Amniotic epithelial cell (primary cell): ENCODE measurements at regions not wholly inside any gene's neighbourhood (a gene's known extent, or its start where the extent isn't known, plus 50 kb on each side); places are given as distances from the start of the nearest gene placed in this dataset.
"Not testable (repeated sequence)": the region's sequence is repeated elsewhere in the genome, so short reads cannot be mapped to it uniquely, and the experiment has no call there.

ENCODE experiments used
- DNase-seq: peaks from one replicate; pipeline ENCODE4 v3.0.0-alpha.2; 2010; ENCODE audit warnings: low read depth

DNA sequence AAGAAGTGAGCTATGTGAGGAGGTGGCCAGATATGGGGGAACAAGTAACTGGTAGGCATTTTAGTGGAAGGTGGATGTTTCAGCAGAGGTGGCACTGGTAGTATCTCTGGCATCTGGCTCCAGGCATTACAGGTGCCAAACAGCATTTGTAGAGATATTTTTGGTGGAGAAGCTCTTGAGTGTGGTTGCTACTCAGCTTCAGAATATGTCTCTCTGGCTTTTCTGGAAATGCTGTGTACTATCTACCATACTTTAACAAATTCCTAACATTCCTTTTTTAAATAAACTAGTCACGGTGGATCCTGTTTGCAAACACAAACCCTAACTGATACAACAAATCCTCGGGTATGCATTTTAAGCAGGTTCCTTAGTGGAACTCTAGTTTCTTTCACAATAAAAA, 128.0 kb downstream of the BARX2 start:
- DNase-seq: no peak

DNA sequence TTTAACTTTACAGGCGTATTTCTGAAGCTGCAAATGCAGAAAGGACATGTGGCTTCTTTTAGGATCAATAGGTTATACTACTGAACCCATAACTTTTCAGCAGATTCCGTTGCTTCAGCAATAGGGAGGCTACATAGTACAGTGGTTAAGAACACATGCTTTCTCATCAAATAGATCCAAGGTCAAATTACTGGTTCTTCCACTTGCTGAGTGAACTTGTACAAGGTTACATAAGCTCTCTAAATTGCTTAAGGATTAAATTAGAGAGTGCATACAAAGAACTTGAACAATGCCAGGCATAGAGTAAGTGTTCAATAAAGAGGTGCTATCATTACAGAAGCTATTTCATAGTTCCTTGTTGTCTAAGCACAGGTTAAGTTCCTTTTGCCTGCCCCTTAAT, 129.6 kb downstream of the BARX2 start:
- no peak for DNase-seq

DNA sequence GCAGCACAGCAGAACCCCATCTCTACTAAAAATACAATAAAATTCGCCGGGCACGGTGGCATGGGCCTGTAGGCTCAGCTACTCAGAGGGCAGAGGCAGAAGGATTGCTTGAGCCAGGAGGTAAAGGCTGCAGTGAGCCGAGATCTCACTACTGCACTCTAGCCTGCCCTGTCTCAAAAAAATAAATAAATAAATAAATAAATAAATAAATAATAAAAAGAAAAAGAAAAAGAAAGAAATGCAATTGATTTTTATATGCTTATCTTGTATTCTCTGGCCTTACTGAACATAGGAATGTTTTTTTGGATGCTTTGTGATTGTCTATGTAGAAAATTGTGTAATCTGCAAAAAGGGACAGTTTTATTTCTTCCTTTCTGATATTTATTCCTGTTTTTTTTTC, 132.5 kb downstream of the BARX2 start:
- DNase-seq: no peak

DNA sequence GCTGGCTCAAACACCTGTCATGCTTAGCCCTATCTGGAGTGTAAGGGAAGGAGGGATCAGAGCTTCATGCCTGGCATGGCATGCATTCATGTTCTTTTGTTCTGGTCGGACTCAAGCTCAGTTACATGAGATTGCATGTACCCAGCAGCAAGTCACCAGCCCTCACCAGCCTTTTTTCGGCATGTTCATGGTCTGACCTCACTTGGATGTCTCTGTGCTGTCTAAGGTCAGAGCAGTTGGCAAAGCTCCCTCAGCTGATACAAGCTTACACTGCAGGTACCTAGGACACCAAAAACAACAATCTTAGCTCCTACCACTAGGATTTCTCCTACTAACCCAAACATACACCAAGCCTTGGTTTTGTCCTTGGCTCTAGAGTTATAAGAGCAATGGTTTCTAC, 152.6 kb downstream of the BARX2 start:
- DNase-seq: no peak

DNA sequence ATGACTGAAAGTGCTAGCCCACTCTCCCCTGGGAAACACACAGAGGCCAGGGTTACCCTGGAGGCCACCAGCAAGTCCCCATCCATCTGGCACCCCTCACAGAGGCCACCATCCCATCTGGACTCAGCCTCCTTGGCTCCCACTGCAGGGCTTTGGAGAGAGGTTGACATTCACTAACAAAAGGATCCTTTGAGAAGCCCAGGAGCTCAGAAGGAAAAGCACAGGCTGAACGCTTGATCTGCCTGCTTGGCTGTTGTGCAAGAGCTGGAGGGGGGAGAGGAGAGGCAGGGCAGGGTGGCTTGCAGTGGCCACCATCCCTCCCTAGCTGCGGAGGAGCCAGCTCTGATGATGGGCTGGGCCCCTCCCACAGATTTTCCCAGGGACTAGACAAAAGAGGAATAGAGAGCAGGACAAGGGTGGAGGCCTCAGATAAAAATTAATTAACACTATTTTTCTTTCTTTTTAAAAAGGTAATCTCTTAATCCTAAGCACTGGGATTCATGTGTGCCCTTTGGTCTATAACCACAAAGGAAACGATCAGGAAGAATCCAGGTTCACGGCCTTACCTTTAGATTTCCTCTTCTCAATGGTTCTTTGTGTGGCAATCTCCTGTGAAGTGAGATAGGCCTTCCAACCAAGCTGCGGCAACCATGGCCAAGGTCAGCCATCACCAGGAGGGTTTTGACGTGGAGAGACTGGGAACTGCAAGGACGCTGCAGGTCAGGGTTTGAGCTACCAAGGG, 154.7 kb downstream of the BARX2 start:
- DNase-seq: no peak

DNA sequence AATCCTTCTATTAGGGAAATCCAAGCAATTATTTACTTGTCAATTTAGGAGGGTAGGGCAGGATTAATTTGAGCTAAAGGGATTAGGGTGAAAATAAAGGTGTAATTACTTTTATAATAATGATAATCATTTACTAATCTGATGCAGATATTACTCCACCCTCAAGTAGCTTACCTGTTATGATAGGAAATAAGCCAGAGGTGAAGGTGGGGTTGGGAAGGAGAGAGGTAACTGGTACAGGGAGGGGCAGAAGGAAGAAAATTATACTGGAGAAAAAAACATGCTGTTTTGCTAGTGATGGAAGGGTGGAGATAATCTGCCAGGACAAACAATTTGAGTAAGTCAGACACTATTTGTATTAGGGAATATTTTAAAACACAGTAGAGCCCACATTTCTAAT, 157.7 kb downstream of the BARX2 start:
- no peak for DNase-seq

DNA sequence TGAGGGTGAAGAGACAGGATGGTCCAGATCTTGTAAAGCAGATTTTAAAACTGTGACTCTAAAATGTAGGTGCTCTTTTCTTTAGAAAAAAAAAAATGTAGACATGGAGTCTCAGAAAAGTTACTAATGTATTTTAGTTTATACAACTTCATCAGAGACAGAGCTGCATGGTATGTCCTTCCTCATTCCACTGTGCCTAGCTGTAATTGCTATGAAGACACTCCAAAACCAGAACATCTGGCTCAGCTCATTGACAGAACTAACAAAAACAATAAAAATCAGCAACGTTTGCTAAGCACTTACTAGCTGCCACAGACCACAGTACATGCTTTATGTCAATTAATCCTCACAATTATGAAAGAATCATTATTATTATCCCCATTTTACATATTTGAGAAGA, 160.7 kb downstream of the BARX2 start:
- DNase-seq: no peak

DNA sequence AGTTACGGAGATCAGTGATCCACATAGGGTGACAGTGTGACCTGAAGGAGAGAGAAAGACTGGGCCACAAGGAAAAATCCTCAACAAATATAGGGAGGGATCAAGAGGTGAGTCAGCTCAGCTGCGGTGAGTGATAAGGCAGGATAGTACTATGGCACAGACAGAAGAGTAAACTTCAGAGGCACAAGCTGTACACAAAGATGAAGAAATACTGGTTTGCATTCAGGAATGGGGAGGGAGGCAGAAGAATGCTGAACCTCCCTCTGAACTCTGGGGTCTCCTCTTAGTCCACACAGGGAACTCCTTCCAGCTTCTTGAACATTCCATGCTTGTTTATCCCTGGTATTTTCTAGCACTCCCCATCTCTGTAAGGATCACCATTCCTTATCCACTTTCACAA, 162.7 kb downstream of the BARX2 start:
- no peak for DNase-seq

DNA sequence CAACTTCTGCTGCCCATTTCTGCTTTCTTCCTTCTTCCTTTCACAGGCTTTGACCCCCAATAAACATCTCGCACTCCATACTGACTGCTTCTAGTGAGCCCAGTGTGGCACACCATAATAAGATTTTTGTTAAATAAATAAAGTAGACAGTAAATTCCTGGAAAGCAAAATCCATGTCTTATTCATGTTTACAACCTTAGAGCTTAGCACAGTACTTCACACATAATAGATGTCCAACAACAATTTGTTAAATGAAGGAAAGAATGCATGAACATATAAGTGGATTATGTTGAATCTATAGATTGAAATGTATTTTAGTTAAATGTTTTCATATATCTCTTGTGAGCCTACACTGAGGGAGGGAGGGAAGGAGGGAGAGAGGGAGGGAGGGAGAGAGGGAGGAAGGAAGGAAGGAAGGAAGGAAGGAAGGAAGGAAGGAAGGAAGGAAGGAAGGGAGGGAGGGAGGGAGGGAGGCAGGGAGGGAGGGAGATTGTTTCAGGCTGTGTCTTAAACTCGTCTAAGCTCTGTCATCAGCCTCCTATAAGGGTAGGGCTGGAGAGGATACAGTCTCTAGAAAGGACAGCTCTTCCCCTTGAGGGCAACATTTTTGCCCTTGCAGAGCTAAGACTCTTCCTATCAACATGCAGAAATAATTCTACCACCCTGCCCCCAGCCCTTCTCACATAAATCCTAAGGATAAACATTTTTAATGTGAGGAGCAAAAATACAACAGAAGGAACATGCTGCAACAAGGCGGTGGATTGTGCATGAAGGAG, 168.1 kb downstream of the BARX2 start:
- DNase-seq: no peak

DNA sequence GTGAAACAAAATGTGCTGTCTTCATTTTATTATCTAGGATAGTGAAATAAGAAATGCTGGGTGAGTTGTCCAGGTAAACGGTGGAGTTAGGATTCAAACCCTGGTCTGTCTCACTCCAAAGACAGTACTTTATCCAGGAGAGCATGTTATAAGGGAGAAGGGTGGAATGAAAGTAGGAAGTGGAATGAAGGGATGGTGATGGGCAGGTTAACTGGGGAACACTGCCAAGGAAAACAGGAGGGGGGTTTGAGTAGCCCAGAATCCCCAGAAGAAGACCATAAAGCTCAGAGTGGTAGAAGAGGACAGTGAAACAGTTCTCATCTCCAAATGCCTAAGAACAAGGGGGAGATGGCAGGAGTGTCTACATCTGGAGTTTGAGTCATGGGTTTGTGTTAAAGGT, 169.0 kb downstream of the BARX2 start:
- no peak for DNase-seq

DNA sequence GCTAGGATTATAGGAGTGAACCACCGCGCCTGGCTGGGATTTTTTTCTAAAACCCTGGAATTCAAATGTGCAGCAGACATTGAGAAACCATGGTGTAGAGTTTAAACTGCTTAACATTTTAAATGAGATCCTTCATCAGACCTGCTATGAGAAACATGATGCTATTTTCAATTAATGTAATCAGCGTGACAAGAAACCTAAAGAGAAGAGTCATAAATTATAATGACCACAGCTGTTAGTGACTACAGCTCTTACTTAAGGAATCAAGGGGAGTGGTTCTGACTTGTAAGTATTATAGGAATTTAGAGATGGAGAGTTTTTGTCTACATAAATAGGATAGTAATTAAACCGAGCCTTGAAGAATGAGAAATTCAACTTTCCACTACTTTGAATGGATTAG, 170.6 kb downstream of the BARX2 start:
- DNase-seq: no peak

DNA sequence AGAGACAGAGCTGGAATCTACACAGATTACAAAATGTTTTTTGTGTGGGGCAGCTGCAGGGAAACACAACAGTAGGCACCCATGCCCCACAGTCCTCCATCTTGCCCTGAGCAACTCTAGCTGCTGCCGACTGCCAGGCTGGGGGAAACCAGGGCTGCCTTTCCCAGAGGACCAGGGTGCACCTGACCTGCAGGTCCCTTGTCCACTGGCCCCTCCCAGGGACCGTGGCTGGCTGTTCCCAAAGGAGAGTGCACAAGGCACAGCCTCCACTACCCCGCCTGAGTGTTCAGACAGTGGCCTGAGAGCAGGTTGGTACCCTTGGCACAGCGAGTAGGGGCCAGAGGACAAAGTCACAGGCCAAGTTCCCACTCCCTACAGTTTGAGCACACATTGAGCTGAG, 181.8 kb downstream of the BARX2 start:
- DNase-seq: no peak

DNA sequence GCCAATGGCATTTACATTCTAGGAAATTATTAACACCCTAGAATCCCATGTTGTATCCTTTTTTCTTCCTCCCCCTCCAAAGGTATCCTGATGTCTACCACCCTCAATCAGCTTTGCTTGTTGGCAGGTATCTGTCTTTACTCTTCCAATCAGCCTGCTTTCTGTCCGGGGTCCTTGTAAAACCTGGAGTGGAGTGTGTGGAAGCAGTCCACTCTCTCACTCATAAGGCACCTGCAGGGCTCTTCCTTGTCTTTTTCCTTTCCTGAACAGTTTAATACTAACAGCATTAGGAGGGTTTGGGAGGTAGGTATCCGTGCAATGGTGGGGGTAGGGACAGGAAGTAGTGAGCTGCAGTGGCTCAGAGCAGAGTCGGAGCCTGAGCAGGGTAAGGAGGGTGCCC, 193.4 kb downstream of the BARX2 start:
- no peak for DNase-seq

DNA sequence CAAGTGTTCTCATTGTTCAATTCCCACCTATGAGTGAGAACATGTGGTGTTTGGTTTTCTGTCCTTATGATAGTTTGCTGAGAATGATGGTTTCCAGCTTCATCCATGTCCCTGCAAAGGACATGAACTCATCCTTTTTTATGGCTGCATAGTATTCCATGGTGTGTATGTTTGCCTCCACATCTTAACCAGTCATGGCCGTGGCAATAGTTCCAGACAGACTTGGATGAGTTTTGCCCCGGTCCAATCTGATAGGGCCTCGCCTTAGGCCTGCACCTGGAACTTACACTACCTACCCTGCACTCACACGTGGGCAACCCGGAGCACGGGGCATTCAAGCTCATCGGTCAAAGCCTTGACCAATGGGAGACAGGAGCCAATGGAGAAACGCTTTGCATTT, 197.0 kb downstream of the BARX2 start:
- DNase-seq: not testable (repeated sequence)

DNA sequence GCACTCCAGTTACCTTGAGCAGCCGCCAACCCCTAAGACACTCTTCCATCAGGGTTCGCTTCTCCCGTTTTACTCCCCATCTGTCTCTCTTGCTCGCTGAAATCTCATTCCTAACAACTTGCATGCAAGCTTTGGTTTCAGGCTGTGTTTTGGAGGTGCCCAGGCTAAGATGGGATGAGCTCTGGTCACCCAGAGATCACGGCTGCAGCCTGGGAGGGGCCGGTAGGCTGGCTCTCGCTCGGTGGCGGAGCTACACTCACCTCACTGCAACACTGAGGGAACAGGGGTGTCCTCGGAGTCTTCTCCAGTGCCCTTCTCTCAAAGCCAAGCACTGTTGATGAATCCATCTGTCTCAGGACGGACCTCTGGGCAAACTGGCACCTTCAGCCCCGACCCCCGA, 197.5 kb downstream of the BARX2 start:
- DNase-seq: no peak

DNA sequence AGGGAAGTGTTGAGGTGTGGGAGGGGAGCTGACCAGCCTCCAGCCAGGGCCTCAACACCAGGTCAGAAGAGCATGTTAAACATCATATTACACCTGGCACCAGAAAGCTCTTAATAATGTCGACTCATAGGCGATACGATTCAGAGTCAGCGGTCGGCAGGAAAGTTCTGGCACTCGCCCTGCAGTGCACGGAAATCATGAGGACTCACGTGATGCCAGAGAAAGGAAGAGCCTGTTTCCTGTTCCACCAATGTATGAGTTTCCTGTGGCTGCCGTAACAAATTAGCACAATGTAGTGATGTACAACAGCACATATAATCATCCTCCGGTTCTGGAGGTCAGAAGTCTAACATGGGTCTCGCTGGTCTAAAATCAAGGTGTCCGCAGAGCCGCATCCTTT, 198.8 kb downstream of the BARX2 start:
- no peak for DNase-seq

DNA sequence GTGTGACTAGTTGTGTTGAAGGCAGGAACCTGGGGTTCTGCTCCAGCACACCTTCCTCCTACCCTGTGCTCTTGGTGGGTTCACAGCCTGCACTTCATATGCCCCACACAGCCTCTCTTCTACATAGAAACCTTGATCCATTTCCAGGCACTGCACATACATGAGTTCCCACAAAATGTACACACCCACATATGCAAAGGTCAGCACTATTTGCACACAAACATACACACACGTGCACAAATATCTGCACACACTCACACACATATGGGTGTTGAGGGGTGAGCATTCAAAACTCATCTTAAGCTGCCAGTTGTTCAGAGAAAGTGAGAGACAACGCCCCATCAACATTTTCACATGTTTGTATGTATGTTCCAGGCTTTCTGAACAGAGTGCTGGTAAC, 201.0 kb downstream of the BARX2 start:
- no peak for DNase-seq

DNA sequence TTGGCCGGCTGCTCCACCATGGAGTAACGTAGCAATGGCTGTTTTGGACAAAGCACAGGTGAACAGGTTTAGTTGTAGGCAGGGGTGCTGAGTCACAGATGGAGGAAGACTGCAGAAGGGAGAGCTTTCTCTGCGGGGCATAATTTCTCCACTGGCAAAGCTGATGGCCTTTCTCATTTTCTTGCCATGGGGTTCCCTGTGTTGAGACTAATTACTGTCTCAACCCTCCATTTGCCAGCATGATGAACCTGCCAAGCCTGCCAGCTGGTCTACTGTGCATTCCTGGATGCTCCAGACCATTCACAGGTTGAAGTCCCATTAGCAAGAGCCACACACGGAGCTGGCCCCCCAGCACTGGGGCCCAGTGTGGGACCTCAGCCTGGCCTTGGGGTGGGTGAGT, 202.4 kb downstream of the BARX2 start:
- no peak for DNase-seq

DNA sequence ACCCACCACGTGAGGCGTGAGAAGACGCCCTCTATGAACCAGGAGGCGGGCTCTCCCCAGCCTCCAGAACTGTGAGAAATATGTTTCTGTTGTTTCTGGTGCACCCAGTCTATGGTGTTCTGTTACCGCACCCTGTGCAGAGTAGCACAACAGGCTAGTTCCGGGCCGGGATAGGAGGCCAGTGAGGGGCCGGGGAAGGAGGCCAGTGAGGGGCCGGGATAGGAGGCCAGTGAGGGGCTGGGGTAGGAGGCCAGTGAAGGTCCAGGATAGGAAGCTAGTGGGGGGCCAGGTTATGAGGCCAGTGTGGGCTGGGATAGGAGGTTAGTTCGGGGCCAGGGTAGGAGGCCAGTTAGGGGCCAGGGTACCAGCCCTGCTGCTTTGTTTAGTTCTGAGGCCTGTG, 204.6 kb downstream of the BARX2 start:
- DNase-seq: no peak

DNA sequence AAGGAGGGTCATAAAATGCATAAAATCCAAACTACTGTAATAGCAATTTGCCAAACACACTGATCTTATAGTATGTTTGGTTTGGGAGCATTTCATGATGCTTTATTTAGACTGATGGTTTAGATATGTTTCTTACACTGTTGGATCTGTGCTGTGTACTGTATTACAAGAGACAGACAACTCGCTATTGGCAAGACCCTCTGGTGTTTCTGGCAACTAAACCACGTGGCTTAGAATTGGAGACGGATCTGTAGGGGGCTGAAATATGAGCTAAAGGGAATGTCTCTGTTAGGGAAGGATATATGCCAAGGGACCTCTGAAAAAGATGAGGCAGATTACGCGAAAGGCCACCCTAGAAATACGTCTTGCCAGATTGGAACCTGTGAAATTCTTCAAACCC, 208.7 kb downstream of the BARX2 start:
- no peak for DNase-seq

DNA sequence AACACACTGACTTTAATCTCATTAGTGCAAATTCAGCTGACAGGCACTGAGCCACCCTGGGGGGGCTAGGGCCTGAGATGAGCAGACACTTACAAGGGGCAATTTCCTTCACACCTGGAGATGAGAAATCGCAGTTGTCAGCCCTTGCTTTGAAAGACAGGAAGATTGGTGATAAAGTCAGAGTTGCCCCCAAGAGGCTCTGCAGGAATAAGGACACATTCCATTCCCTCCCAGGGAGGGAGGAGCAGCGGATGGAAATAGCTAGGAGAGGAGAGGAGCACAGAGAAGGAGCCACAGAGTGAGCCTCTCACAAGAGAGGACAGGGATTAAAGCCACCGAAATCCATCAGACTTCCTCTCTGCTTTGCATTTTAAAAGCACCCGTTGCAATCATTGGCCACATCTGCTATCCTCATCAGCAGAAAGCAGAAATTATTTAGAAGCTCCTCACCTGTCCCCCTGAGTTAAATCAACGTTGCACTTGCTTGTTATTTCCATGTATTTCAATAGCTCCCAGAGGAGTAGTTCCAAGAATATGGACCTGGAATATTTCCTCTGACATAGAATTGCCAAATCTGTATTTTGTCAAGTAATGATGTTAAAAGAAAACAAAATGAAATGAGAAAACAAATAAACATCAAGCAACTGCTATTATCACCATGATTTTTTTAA, 213.7 kb downstream of the BARX2 start:
- no peak for DNase-seq

DNA sequence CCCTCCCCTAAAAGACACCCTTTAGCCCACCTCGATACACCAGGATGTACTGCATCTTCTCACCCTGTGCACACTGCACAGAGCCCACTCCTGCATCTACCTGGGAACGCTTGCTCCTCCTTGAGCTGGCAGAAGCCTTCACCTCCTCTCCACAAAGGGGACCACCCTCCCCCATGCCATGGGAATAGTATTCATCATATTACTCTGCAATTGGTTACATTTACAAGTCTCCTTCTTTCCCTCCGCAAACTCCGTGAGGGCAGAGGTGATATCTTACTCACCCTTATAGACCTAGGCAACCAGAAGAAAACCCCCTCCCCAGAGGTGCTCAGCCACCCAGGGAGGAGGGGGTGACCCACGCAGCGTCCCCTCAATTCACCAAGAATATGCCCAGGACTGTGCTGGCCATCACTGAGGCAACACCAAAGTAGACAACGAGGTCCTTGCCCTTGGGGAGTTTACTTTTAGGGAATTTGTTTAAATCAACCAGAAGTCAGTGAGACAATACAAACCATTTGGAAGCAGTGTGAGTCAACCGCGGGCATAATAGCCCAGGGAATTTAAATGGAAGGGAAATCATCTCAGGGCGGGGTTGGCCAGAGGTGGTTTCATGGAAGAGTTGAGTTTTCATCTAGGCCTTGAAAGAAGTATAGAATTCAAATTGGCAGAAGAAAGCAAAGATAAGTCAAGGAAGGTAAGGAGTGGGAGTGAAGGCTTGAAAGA, 214.5 kb downstream of the BARX2 start:
- DNase-seq: no peak
